DND-41 (cell line): ENCODE measurements at regions not wholly inside any gene's neighbourhood (a gene's known extent, or its start where the extent isn't known, plus 50 kb on each side); places are given as distances from the start of the nearest gene placed in this dataset.
"Not testable (repeated sequence)": the region's sequence is repeated elsewhere in the genome, so short reads cannot be mapped to it uniquely, and the experiment has no call there.

Experiments
- ATAC-seq: fragments of 200-7000 bp; cut with Tn5 transposase; 3 replicates; pipeline ENCODE4 v1.9.1; 2021; ENCODE audit warnings: low read depth; ENCODE audit not compliant: insufficient read depth
- DNase-seq: peaks from one replicate; pipeline ENCODE4 v3.0.0-alpha.2; 2020
- H2AFZ ChIP-seq: 2 replicates; pipeline ENCODE4 v1.6.0; 2012; ENCODE audit warnings: low read depth, low read length
- H3K27ac ChIP-seq: 2 replicates; pipeline ENCODE4 v1.5.1; 2012; ENCODE audit warnings: low read length, inconsistent platforms
- H3K27me3 ChIP-seq: fragments of 200-600 bp; sonication (generic); 2 replicates; pipeline ENCODE4 v1.6.0; 2012; ENCODE audit warnings: low read length, mild to moderate bottlenecking, inconsistent platforms; ENCODE audit not compliant: insufficient read depth, poor library complexity
- H3K36me3 ChIP-seq: 2 replicates; pipeline ENCODE4 v1.5.1; 2012; ENCODE audit warnings: low read length, inconsistent platforms; ENCODE audit not compliant: insufficient read depth
- H3K4me1 ChIP-seq: 2 replicates; pipeline ENCODE4 v1.5.1; 2012; ENCODE audit warnings: mild to moderate bottlenecking, low read length; ENCODE audit not compliant: insufficient read depth
- H3K4me2 ChIP-seq: 2 replicates; pipeline ENCODE4 v1.6.0; 2012; ENCODE audit warnings: mild to moderate bottlenecking, moderate library complexity, low read length, inconsistent platforms; ENCODE audit not compliant: insufficient read depth
- H3K4me3 ChIP-seq, 2 experiments: fragments of 200-600 bp in 1 of 2; shearing (Covaris generic) in 1 of 2; 2 replicates each; pipeline ENCODE4 v1.5.1; 2012 to 2016; ENCODE audit warnings: inconsistent platforms in 2 of 2, low read length in 2 of 2, mild to moderate bottlenecking in 2 of 2, low read depth in 1 of 2, moderate library complexity in 1 of 2
- H3K79me2 ChIP-seq: 2 replicates; pipeline ENCODE4 v1.6.0; 2012; ENCODE audit warnings: low read length, inconsistent platforms; ENCODE audit not compliant: insufficient read depth
- H3K9ac ChIP-seq: 2 replicates; pipeline ENCODE4 v1.6.0; 2012; ENCODE audit warnings: low read depth, mild to moderate bottlenecking, inconsistent platforms, low read length, moderate library complexity
- H3K9me3 ChIP-seq: 2 replicates; pipeline ENCODE4 v1.5.1; 2012; ENCODE audit warnings: low read length, moderate library complexity, mild to moderate bottlenecking, inconsistent platforms; ENCODE audit not compliant: insufficient read depth, severe bottlenecking
- H4K20me1 ChIP-seq: 2 replicates; pipeline ENCODE4 v1.6.0; 2012; ENCODE audit warnings: low read length; ENCODE audit not compliant: insufficient read depth
- EZH2 ChIP-seq: IDR thresholded peaks from 3 replicates; pipeline ENCODE4 v1.6.1; 2012; ENCODE audit warnings: borderline replicate concordance, low read depth, mild to moderate bottlenecking, moderate library complexity, low read length, inconsistent platforms; ENCODE audit not compliant: severe bottlenecking
- TF ChIP-seq, protein P1 (sequence below): IDR thresholded peaks from 2 replicates; pipeline ENCODE4 v1.5.1; 2012; ENCODE audit warnings: borderline replicate concordance, low read length, moderate library complexity, mild to moderate bottlenecking; ENCODE audit not compliant: poor library complexity, severe bottlenecking; ENCODE audit errors: extremely low read depth

DNA sequence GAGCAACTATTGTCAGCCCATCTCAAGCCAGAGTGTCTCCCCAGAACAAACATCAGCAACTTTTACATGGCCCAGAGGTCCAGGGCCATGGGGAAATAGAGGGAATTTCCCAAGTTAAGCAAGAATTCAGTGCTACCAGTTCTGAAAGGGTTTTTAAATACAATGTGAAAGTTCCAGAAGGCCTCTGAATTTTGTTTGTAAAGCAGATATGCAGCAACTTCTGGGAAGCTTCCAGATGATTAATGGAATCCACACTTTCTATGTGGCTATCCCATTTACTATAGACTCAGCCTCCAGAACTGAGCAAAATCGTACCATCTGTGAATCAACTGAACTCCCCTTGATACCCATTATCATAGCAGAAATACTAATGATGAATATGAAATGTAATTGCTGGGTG lies 93.8 kb downstream of the FEM1C start:
- Histone ChIP-seq H3K4me2 (no peak overlapping the region), H4K20me1 (no peaks in the 10 kb centered on the region), H3K27me3 (no peaks in the 10 kb centered on the region), H3K9me3 (no peaks in the 10 kb centered on the region), H3K79me2 (no peaks in the 10 kb centered on the region), H3K4me1 (no peaks in the 10 kb centered on the region), H3K27ac (no peak overlapping the region), H3K9ac (no peak overlapping the region), H3K4me3 (no peak overlapping the region), H3K36me3 (no peaks in the 10 kb centered on the region), H2AFZ (no peak overlapping the region)
- ATAC-seq (no peak), DNase-seq (no peak)
- no peak for TF ChIP-seq EZH2
- TF ChIP-seq, protein P1, sequence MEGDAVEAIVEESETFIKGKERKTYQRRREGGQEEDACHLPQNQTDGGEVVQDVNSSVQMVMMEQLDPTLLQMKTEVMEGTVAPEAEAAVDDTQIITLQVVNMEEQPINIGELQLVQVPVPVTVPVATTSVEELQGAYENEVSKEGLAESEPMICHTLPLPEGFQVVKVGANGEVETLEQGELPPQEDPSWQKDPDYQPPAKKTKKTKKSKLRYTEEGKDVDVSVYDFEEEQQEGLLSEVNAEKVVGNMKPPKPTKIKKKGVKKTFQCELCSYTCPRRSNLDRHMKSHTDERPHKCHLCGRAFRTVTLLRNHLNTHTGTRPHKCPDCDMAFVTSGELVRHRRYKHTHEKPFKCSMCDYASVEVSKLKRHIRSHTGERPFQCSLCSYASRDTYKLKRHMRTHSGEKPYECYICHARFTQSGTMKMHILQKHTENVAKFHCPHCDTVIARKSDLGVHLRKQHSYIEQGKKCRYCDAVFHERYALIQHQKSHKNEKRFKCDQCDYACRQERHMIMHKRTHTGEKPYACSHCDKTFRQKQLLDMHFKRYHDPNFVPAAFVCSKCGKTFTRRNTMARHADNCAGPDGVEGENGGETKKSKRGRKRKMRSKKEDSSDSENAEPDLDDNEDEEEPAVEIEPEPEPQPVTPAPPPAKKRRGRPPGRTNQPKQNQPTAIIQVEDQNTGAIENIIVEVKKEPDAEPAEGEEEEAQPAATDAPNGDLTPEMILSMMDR = no peak

DNA sequence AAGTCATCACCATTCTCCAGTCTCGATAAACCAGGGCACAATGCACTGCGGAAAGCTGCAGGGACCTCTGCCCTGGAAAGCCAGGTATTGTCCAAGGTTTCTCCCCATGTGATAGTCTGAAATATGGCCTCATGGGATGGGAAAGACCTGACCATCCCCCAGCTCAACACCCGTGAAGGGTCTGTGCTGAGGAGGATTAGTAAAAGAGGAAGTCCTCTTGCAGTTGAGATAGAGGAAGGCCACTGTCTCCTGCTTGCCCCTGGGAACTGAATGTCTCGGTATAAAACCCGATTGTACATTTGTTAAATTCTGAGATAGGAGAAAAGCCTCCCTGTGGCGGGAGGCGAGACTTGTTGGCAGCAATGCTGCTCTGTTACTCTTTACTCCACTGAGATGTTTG lies 95.9 kb downstream of the FEM1C start:
- not testable (repeated sequence) for H2AFZ ChIP-seq, H3K36me3 ChIP-seq, DNase-seq, H3K4me2 ChIP-seq, H3K27me3 ChIP-seq, H4K20me1 ChIP-seq, H3K79me2 ChIP-seq, H3K4me3 ChIP-seq, H3K27ac ChIP-seq, H3K9me3 ChIP-seq, H3K4me1 ChIP-seq, ATAC-seq, H3K9ac ChIP-seq

DNA sequence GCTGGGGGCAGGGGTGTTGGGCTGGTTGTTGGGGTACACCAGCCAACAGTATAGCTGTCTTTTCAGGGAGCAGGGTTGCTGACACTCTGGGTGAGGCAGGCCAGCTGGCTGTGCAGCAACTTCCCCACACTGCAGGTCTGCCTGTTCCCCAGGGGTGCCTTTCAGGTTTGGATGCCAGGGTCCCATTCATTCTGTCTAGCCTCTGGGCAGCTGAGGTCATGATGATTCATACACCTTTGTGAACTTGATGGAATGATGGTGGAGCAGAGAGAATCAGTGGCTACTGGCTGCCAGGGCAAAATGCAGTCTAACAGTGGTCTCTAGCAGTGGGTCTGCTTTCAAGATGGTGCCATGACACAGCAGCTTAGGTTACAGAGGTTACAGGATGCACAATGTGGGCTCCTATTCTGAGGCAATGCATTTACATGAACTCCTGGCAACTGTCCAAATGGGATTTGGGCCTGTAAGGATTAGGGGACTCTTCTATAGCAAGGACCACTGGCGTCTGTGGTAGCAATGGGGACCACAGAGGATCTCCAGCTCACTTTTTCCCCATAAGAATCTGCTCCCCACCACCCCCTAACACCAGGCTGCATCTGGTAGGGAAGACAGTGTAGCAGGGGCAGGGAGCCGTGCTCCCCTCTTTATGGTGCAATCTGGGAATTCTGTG lies 103.7 kb downstream of the FEM1C start:
- H3K4me3 ChIP-seq = no peak overlapping the region
- H3K36me3 ChIP-seq = no peaks in the 10 kb centered on the region
- no peak overlapping the region for H2AFZ ChIP-seq
- no peaks in the 10 kb centered on the region for H3K79me2 ChIP-seq
- H3K27ac ChIP-seq = no peak overlapping the region
- no peak overlapping the region for H3K4me2 ChIP-seq
- no peak for TF ChIP-seq EZH2
- TF ChIP-seq, protein P1 = no peak
- no peak for DNase-seq
- H3K9me3 ChIP-seq = no peaks in the 10 kb centered on the region
- H3K27me3 ChIP-seq = no peaks in the 10 kb centered on the region
- no peak overlapping the region for H3K9ac ChIP-seq
- no peaks in the 10 kb centered on the region for H4K20me1 ChIP-seq
- no peak for ATAC-seq
- H3K4me1 ChIP-seq = no peaks in the 10 kb centered on the region

DNA sequence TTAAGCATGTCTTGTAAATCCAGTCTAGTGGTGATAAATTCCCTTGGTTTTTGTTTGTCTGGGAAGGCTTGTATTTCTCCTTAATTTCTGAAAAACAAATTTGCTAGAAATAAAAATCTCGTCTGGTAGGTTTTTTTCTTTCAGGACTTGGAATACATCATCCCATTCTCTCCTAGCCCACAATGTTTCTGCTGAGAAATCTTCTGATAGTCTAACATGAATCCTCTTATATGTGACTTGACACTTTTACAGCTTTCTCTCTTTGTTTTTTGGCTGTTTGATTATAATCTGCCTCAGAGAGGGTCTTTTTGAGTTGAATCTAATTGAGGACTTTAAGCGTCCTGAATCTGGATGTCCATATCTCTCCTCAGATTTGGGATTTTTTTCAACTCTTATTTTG lies 104.9 kb downstream of the FEM1C start:
- H2AFZ ChIP-seq = no peak overlapping the region
- no peaks in the 10 kb centered on the region for H3K9me3 ChIP-seq
- H3K9ac ChIP-seq = no peak overlapping the region
- no peaks in the 10 kb centered on the region for H3K79me2 ChIP-seq
- no peaks in the 10 kb centered on the region for H3K36me3 ChIP-seq
- ATAC-seq (no peak), DNase-seq (no peak)
- no peaks in the 10 kb centered on the region for H4K20me1 ChIP-seq
- no peak overlapping the region for H3K4me2 ChIP-seq
- no peaks in the 10 kb centered on the region for H3K4me1 ChIP-seq
- no peaks in the 10 kb centered on the region for H3K27me3 ChIP-seq
- no peak overlapping the region for H3K27ac ChIP-seq
- H3K4me3 ChIP-seq = no peak overlapping the region
- TF ChIP-seq, protein P1 = no peak
- no peak for TF ChIP-seq EZH2
